Astrocyte of the spinal cord (primary cell): ENCODE measurements at regions not wholly inside any gene's neighbourhood (a gene's known extent, or its start where the extent isn't known, plus 50 kb on each side); places are given as distances from the start of the nearest gene placed in this dataset.
A peak's percentile ranks its signal among the peaks of the same experiment; 100 is the strongest.
"Not testable (repeated sequence)": the region's sequence is repeated elsewhere in the genome, so short reads cannot be mapped to it uniquely, and the experiment has no call there.

Experiments
- DNase-seq: peaks from one replicate; pipeline ENCODE4 v3.0.0; 2011; ENCODE audit warnings: low read depth, low spot score
- H3K4me3 ChIP-seq: 2 replicates; pipeline ENCODE4 v1.5.1; 2011; ENCODE audit warnings: low read depth, mild to moderate bottlenecking, low read length, moderate library complexity
- in situ Hi-C: cut with HindIII; loops from 2 replicates; pipeline ENCODE4 v1.10.0; 2017; ENCODE audit warnings: low sequenced_read_pairs
- TF ChIP-seq, protein P1 (sequence below): IDR thresholded peaks from 2 replicates; pipeline ENCODE4 v1.5.1; 2012; ENCODE audit warnings: low read depth, mild to moderate bottlenecking, low read length, inconsistent platforms

DNA sequence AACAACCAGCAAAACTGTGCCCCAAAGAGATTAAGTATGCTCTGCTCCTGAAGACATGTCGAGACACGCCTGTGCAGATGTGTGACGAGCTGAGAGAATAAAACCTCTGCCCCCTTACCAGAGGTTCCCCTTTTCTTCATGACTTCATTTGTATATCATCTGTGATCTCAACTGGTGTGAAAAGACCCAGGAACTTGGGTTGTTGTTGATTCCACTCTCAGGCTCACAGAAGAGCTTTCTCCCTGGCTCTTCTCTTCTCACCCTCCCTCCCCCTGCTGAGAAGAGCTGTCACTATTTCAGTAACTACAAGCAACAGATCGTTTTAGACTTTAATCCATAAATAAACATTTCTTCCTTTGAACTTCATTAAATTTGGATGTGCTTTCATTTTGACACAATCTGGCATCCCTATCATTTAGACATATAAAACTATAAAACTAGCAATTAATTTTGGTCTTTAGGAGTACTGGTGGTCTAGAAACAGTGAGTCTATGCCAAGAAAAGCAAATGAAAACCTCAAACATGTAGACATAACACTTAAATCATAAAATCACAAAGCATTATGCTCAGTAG, 179.3 kb upstream of the FZD8 start:
- in situ Hi-C loops, result no loop called here
- TF ChIP-seq, protein P1, sequence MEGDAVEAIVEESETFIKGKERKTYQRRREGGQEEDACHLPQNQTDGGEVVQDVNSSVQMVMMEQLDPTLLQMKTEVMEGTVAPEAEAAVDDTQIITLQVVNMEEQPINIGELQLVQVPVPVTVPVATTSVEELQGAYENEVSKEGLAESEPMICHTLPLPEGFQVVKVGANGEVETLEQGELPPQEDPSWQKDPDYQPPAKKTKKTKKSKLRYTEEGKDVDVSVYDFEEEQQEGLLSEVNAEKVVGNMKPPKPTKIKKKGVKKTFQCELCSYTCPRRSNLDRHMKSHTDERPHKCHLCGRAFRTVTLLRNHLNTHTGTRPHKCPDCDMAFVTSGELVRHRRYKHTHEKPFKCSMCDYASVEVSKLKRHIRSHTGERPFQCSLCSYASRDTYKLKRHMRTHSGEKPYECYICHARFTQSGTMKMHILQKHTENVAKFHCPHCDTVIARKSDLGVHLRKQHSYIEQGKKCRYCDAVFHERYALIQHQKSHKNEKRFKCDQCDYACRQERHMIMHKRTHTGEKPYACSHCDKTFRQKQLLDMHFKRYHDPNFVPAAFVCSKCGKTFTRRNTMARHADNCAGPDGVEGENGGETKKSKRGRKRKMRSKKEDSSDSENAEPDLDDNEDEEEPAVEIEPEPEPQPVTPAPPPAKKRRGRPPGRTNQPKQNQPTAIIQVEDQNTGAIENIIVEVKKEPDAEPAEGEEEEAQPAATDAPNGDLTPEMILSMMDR, result no peak
- no peak overlapping the region for H3K4me3 ChIP-seq
- DNase-seq, result peak; percentile 64

DNA sequence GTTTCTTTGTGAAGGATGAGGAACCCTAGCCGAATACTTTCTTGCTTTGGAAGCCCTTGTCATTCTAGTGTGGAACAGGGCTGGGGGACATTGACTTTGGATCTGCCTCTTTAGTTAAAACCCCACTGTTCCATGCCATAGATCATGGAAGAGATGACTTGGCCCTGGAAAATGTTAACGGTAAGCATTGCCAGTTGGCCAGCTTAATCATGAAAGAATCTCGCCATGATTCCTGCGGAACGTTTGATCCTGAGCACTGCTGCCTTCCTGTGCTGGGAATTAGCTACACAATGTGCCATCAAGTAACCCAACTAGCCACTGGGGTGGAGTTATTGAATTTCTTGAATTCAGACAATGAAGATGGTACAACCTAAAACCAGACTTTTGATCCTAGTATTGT, 177.6 kb upstream of the FZD8 start:
- H3K4me3 ChIP-seq, result no peak overlapping the region
- no peak for DNase-seq
- TF ChIP-seq, protein P1, result no peak
- in situ Hi-C loops, result no loop called here

DNA sequence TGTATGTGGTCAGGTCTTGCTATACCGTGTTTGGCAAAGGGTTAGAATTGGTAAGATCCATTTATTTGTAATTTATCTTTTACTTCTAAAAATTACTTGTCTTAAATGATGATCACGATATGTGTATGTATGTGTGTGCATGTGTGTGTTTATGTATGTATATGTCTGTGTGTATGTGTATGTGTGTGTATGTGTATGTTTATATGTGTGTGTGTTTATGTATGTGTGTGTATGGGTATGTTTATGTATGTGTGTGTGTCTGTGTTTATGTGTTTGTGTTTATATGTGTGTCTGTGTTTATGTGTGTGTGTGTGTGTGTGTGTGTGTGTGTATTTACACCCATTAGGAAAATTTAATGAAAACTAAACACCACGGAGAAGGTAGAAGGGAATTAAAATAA, 176.9 kb upstream of the FZD8 start:
- no peak for DNase-seq
- TF ChIP-seq, protein P1, result no peak
- in situ Hi-C loops, result no loop called here
- no peak overlapping the region for H3K4me3 ChIP-seq

DNA sequence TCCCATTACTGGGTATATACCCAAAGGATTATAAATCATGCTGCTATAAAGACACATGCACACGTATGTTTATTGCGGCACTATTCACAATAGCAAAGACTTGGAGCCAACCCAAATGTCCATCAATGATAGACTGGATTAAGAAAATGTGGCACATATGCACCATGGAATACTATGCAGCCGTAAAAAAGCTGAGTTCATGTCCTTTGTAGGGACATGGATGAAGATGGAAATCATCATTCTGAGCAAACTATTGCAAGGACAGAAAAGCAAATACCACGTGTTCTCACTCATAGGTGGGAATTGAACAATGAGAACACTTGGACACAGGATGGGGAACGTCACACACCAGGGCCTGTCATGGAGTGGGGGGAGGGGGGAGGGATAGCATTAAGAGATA, 175.0 kb upstream of the FZD8 start:
- in situ Hi-C loops, DNase-seq, H3K4me3 ChIP-seq: not testable (repeated sequence)

DNA sequence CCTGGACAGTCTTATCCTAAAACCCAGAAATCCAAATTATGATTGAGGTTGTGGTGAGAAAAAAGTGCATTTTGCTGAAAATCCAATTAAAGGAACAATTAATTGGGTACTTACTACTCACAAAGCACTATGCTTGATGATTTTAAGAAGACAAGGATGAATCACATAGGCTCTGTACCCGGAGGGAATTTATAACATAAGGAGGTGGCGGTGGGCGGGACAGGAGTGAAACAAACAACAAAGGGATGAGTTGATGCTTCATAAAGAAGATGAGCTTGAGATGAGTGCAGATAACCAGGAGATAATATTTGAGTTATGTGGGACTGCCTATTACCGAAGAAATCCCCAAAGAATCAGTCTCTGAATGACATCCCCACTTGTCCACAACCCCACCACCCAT, 171.1 kb upstream of the FZD8 start:
- TF ChIP-seq, protein P1, result no peak
- DNase-seq, result no peak
- no peak overlapping the region for H3K4me3 ChIP-seq
- in situ Hi-C loops, result no loop called here

DNA sequence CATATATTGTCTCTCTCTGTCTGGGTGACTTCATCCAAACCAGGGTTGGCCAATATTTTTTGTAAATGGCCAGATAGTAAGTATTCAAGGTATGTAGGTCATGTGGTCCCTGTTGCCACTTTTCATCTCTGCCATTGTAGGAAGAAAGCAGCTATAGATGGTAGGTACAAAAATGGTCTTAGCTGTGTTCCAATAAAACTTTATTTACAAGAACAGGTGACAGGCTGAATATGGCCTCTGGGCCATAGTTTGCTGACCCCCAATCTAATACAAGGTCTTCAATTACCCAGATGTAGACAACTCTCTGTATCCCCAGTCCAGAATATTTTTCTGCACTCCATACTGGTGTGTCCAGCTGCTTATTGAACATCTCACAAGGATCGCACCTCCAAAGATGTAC, 166.2 kb upstream of the FZD8 start:
- TF ChIP-seq, protein P1, result no peak
- H3K4me3 ChIP-seq, result no peak overlapping the region
- in situ Hi-C loops, result no loop called here
- no peak for DNase-seq

DNA sequence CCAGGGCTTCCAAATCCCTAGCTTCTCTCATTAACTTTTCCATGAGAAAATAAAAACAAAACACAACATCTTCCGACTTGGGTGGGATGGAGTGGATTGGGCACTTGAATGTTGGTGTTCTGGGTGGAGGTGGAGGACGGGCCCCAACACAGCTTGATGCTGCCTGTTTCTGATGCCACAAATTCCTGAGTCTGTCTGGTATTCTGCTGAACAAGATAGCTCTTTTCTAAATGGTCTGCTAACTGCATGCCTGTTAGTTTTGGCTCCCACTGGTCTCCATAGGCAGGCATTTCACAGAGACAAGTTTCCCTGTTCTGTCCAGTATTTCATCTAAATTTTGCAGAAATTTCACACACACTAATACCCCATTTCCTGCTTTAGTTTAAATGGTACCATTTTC, 160.9 kb upstream of the FZD8 start:
- in situ Hi-C loops, result no loop called here
- DNase-seq, result no peak
- TF ChIP-seq, protein P1, result no peak

More for the DNA sequence above, 160.9 kb upstream of the FZD8 start:
- no peak overlapping the region for H3K4me3 ChIP-seq
